H1 (cell line): ENCODE measurements at regions not wholly inside any gene's neighbourhood (a gene's known extent, or its start where the extent isn't known, plus 50 kb on each side); places are given as distances from the start of the nearest gene placed in this dataset.

ENCODE experiments used
- EGR1 ChIP-seq: IDR thresholded peaks from 2 replicates; pipeline ENCODE4 v1.6.1; 2011; ENCODE audit warnings: low read depth, low read length, borderline replicate concordance
- EZH2 ChIP-seq: fragments of 200-600 bp; sonication (generic); IDR thresholded peaks from 2 replicates; pipeline ENCODE4 v1.7.1; 2012; ENCODE audit warnings: low read depth, mild to moderate bottlenecking, moderate library complexity, low read length, inconsistent platforms; ENCODE audit not compliant: severe bottlenecking
- JUN ChIP-seq: IDR thresholded peaks from 2 replicates; pipeline ENCODE4 v1.6.1; 2011; ENCODE audit warnings: low read depth, mild to moderate bottlenecking, improper control_type of control experiment, low read length
- JUND ChIP-seq: IDR thresholded peaks from 2 replicates; pipeline ENCODE4 v1.6.1; 2011; ENCODE audit warnings: mild to moderate bottlenecking, improper control_type of control experiment, low read length
- KDM1A ChIP-seq: fragments of 200-600, 300-600 bp; sonication (generic); IDR thresholded peaks from 2 replicates; pipeline ENCODE4 v1.7.1; 2016; ENCODE audit warnings: mild to moderate bottlenecking, low read length, borderline replicate concordance
- POLR2A ChIP-seq, 2 experiments: IDR thresholded peaks; 1 replicate in 1 of 2; 2 replicates in 1 of 2; pipeline ENCODE4 v1.6.1; 2011; ENCODE audit warnings: low read depth in 2 of 2, low read length in 2 of 2, mild to moderate bottlenecking in 2 of 2; ENCODE audit errors: control extremely low read depth in 1 of 2
- RAD21 ChIP-seq, 2 experiments: IDR thresholded peaks in 1 of 2; conservative IDR thresholded peaks in 1 of 2; 2 replicates each; pipeline ENCODE4 v1.6.1; 2011; ENCODE audit warnings: low read depth in 2 of 2, low read length in 2 of 2, improper control_type of control experiment in 1 of 2, inconsistent platforms in 1 of 2, mild to moderate bottlenecking in 1 of 2, moderate library complexity in 1 of 2
- TF ChIP-seq, protein P1 (sequence below), 3 experiments: IDR thresholded peaks; 1 replicate in 2 of 3; 2 replicates in 1 of 3; pipeline versions ENCODE4 v1.5.1 to v1.6.1; 2011; ENCODE audit warnings: low read length in 3 of 3, mild to moderate bottlenecking in 3 of 3, inconsistent platforms in 2 of 3, low read depth in 1 of 3, moderate library complexity in 1 of 3; ENCODE audit not compliant: insufficient read depth in 1 of 3; ENCODE audit errors: control extremely low read depth in 1 of 3

GRCh38 chr10:53314876-53315275 is 542.3 kb upstream of the MBL2 start:
- no peak for TF ChIP-seq POLR2A (IDR thresholded peaks at IDR 0.05; ENCODE audit: control extremely low read depth in 1 of 2, low read depth in 2 of 2, low read length in 2 of 2)
- no peak for TF ChIP-seq EZH2
- no peak for TF ChIP-seq EGR1
- no peak for TF ChIP-seq JUN
- TF ChIP-seq RAD21 (IDR thresholded peaks at IDR 0.05 in 1 of 2, conservative IDR thresholded peaks at IDR 0.05 in 1 of 2; ENCODE audit: low read depth in 2 of 2, low read length in 2 of 2) = no peak
- no peak for TF ChIP-seq KDM1A
- TF ChIP-seq, protein P1, sequence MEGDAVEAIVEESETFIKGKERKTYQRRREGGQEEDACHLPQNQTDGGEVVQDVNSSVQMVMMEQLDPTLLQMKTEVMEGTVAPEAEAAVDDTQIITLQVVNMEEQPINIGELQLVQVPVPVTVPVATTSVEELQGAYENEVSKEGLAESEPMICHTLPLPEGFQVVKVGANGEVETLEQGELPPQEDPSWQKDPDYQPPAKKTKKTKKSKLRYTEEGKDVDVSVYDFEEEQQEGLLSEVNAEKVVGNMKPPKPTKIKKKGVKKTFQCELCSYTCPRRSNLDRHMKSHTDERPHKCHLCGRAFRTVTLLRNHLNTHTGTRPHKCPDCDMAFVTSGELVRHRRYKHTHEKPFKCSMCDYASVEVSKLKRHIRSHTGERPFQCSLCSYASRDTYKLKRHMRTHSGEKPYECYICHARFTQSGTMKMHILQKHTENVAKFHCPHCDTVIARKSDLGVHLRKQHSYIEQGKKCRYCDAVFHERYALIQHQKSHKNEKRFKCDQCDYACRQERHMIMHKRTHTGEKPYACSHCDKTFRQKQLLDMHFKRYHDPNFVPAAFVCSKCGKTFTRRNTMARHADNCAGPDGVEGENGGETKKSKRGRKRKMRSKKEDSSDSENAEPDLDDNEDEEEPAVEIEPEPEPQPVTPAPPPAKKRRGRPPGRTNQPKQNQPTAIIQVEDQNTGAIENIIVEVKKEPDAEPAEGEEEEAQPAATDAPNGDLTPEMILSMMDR (IDR thresholded peaks at IDR 0.05; ENCODE audit: control extremely low read depth in 1 of 3, insufficient read depth in 1 of 3, low read depth in 1 of 3, low read length in 3 of 3) = no peak
- TF ChIP-seq JUND = no peak
